Skin of body (tissue), 1 donor: ENCODE measurements at regions not wholly inside any gene's neighbourhood (a gene's known extent, or its start where the extent isn't known, plus 50 kb on each side); places are given as distances from the start of the nearest gene placed in this dataset.

Experiments
- DNase-seq: peaks from one replicate; lab custom pipeline; 2025; lab: John Stamatoyannopoulos, UW

GRCh38 chr2:8176887-8177286 is 505.0 kb upstream of the ID2 start:
- no peak for DNase-seq

DNA sequence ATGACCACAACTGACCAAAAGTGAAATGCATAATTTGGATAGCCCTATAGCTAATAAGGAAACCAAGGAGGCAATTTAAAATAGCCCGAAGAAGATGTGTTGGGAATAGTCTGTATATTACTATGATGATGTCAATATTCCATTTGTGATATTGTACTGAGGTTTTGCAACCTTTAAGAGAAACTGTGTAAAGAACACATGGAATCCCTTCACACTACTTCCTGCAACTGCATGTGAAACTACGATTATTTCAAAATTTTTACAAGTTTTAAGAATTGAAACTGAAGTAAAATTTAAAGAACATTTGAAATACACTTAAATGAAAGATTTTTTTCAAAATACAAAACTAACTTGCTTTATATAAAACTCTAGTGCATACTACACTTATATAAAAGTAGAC is 504.3 kb upstream of the ID2 start:
- no peak for DNase-seq

DNA sequence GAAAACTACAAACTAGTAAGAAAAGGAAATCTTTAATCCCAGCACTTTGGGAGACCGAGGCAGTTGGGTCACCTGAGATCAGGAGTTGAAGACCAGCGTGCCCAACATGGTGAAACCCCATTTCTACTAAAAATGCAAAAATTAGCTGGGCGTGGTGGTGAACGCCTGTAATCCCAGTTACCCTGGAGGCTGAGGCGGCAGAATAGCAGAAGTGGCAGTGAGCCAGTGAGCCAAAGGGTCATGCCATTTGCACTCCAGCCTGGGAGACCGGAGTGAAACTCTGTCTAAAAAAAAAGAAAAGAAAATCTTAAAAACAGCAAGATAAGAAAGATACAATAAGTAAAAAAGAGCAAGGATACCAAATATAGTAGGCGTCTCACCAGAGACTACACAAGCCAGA is 502.9 kb upstream of the ID2 start:
- no peak for DNase-seq

DNA sequence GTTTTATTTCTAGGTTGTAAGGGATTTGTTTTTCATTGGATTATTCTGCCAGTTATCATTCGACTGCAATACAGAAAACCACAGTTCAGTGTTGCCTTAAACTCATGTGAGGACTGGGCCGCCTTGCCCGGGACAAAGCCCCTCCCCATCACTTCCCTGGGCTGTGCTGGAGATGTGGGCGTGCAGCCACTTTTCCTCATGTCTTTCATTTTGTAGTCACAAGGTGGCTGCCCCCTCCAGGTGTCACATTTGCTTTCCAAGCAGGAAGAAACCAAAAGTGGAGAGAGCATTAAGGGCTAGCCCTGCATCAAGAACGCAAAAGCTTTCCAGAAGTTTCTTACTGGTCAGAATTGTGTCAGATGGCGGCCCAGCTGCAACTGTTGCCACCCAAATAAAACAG is 492.5 kb upstream of the ID2 start:
- DNase-seq: no peak

- DNase-seq: no peak
Measured at GRCh38 chr2:8190279-8190678, 491.6 kb upstream of the ID2 start.

DNA sequence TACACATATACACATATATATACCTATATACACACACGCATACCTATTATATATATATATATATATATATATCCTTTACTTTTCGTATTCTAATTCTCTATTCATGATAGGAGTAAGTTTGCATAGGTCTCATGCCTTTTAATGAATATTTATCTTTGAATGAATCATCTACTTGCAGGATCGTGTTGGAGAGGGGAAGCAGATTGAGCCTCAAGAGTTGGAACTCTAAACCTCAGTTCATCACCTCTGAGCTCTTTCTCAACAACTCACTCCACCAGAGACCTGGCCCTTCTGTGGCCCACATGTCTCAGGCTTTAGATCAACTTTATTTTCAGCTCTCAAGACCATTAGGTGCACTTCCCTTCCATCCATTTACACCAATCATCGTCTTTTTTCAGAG is 490.4 kb upstream of the ID2 start:
- DNase-seq: no peak

DNA sequence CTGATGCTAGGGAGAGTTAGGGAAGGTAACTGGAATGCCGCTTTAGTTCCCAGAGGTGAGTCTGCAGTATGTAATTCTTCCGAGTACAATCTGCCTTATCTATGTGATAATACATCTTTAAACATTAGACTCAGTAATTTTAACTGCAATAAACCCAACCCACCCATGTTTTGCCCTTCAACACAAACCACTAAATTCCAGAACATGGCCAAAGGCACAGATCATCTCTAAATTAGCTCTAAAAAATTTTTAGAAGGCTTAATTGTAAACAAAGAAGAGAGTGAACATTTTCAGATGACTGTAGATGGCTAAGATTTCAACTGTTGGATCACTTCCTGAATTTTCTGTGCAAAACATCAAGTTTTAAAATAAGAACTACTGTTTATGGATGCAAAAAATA is 488.7 kb upstream of the ID2 start:
- no peak for DNase-seq

DNA sequence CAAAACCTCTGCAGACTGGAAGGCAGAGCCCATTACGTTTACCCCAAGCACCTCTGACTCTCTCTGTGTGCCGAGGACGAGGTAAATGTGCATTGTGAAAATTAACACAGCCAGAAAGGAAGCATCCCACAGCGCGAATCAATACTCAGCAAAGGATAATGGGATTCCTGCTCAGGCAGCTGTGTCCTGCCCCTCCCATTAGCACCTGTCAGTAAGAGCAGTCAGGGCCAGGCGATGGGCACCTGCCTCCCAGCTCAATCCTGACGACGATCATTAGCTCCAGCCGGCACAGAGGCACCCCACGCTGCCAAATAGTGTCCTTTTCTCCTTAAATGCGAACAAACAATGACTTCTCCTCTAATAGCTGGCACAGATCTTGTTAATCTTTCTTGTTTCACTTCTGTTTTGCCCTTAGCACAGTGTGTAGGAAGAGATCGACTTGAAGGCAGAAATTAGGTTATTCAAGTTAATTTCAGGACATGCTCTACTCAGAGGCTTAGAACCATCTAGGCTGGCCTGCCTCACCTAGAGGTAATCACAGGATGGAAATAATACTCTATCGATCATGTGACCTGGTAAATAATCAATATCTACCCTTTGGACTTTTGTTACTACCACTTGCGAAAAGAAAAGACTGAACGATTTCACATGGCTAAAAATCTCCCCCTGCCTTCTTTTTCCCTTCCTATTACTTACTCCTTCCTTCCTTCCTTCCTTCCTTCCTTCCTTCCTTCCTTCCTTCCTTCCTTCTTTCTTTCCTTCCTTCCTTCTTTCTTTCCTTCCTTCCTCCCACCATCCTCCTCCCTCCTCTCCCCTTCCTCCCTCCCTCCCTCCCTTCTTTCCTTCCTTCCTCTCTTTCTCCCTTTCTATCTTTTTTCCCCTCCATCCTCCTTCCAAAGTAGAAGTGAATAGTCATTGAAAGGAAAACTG is 487.9 kb upstream of the ID2 start:
- no peak for DNase-seq

DNA sequence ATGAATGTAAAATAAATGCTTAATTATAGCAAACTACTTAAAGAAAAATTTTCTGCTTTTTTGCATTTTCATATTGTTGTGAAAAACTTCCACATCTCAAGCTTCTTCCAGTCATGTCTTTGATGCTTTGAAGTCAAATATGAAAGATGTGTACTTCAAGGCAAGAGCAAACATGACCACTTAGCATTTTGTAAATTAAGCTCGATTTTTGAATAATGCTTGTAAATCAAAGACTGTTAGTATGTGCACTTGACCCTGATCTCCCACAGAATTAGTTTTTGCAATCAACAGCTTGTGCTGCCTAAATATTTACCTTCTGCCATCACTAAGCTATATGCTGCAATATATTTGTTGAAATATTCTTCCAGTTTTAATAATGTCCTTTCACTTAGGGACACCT is 486.1 kb upstream of the ID2 start:
- no peak for DNase-seq

GRCh38 chr2:8196316-8196715 is 485.5 kb upstream of the ID2 start:
- no peak for DNase-seq

GRCh38 chr2:8197101-8197500 is 484.8 kb upstream of the ID2 start:
- DNase-seq: no peak

- DNase-seq: no peak
Measured at GRCh38 chr2:8197825-8198224, 484.0 kb upstream of the ID2 start.

DNA sequence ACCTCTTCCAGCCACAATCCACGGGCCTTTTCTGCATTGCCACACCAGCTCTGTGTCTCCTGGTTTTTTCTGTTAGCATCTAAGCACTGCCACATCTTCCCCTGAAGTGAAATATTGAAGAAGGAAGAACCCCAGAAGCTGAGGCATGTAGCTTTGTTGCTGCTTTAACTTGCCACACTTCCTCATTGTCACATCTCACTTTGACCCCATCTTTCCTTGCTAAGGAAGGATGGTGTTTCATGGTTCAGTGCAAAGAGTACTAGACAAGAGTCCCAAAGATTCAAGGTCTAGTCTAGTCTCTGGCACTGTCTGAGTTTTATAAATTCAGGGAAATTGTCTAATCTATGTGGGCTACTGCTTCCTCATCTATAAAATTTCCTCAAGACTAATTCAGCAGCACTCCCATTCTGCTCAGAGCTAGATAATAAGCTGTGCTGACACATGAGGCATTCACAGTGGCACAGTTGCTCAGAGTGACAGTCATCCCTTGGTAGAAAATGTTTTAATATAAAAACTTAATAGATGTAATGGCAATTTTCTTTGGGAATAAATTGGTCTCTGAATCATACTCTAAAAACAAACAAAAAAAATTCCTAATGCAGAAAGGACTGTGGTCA is 483.0 kb upstream of the ID2 start:
- DNase-seq: no peak

- no peak for DNase-seq
Measured at GRCh38 chr2:8202132-8202531, 479.7 kb upstream of the ID2 start.

- DNase-seq: no peak
Measured at GRCh38 chr2:8203364-8203763, 478.5 kb upstream of the ID2 start.

- no peak for DNase-seq
Measured at GRCh38 chr2:8204711-8205110, 477.1 kb upstream of the ID2 start.

DNA sequence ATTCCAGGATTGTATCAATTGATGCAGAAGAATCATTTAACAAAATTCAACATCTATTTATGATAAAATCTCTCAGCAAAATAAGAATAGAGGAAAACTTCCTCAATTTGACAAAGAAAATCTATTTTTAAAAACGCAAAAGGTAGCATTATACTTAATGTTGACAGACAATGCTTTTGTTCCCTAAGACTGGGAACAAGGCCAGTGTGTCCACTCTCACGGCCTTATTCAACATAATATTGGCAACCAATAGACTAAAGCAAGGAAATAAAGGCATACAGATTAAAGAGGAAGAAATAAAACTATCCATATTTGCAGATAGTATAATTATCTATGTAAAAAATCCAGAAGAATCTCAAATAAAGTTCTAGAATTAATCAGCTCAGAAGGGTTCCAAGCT is 472.4 kb upstream of the ID2 start:
- no peak for DNase-seq

- no peak for DNase-seq
Measured at GRCh38 chr2:8211384-8211783, 470.5 kb upstream of the ID2 start.

- no peak for DNase-seq
Measured at GRCh38 chr2:8212239-8212638, 469.6 kb upstream of the ID2 start.

- DNase-seq: no peak
Measured at GRCh38 chr2:8214036-8214615, 467.7 kb upstream of the ID2 start.

DNA sequence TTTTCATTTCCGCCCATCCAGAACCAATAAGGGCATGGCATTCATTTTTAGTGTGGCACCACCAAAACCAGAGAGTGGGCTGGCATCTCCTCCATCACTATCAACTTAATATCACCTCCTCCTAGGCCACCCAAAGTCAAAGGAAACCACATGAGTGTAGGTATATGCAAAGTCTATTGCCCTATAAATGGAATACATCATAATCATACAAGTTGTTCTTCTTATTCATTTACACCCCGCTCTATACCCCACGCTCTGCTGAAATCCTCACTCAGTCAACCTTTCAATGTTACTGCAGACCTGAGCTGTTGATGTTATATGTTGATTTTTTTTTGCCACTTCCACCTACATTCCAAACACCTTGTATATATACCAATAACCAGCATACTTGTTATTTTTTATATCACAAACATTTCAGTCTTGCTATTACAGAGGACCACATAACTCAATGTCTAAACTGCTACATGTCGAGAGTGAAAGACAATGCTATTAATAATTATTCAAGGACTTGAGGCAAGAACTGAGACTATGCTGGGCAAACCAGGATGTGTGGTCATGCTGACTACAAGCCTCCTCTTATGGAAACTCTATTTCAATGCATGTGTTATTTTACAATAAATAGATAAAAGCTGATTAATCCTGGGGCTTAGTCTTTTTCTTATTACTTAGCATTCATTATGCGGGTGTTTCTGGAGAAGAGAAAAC is 466.5 kb upstream of the ID2 start:
- DNase-seq: no peak

- DNase-seq: no peak
Measured at GRCh38 chr2:8215982-8216381, 465.9 kb upstream of the ID2 start.
